T-cell (primary cell): ENCODE measurements at regions not wholly inside any gene's neighbourhood (a gene's known extent, or its start where the extent isn't known, plus 50 kb on each side); places are given as distances from the start of the nearest gene placed in this dataset.

Experiments used
- ATAC-seq, 4 experiments: fragments of 200-7000 bp in 3 of 4; fragments of 150-1000 bp in 1 of 4; cut with Tn5 transposase; replicated peaks in 1 of 4; 1 replicate in 3 of 4; 2 replicates in 1 of 4; pipeline ENCODE4 v1.10.0; 2021; ENCODE audit warnings: moderate library complexity in 3 of 4, mild to moderate bottlenecking in 2 of 4, moderate number of reproducible peaks in 1 of 4
- CTCF ChIA-PET, 2 donors: fragments of 300-600 bp; sonication (Branson Sonifier 250); formaldehyde crosslinking; loops; one replicate each; lab custom pipeline; 2022; ENCODE audit warnings: antibody characterized with exemption in 2 of 2; lab: Charles Lee
- POLR2A ChIA-PET, 2 donors: fragments of 300-600 bp; sonication (Branson Sonifier 250); formaldehyde crosslinking; loops; one replicate each; lab custom pipeline; 2022; ENCODE audit warnings: antibody characterized with exemption in 2 of 2; lab: Charles Lee
- DNase-seq, 35 experiments: peaks; one replicate each; pipeline versions ENCODE4 v3.0.0 to v3.0.0-alpha.2; 2013 to 2023
- H3K27ac ChIP-seq: one replicate; pipeline ENCODE4 v1.5.1; 2013; ENCODE audit warnings: low read length
- H3K27me3 ChIP-seq, 2 experiments: replicated peaks in 1 of 2; 1 replicate in 1 of 2; 2 replicates in 1 of 2; pipeline versions ENCODE4 v1.6.1 to v1.7.0; 2013; ENCODE audit warnings: low read length in 1 of 2, mixed read lengths in 1 of 2; ENCODE audit not compliant: control insufficient read depth in 2 of 2, insufficient read depth in 2 of 2; ENCODE audit errors: extremely low read depth in 1 of 2
- H3K36me3 ChIP-seq, 2 donors: 1 replicate in 1 of 2; 2 replicates in 1 of 2; pipeline versions ENCODE4 v1.6.1 to v1.7.0; 2013; ENCODE audit warnings: low read length in 1 of 2; ENCODE audit not compliant: control insufficient read depth in 2 of 2, insufficient read depth in 1 of 2; ENCODE audit errors: extremely low read depth in 1 of 2
- H3K4me1 ChIP-seq, 2 experiments: 1 replicate in 1 of 2; 2 replicates in 1 of 2; pipeline versions ENCODE4 v1.6.1 to v1.7.0; 2013; ENCODE audit warnings: low read length in 2 of 2, mixed read lengths in 1 of 2; ENCODE audit not compliant: insufficient read depth in 2 of 2, control insufficient read depth in 1 of 2; ENCODE audit errors: extremely low read depth in 1 of 2
- H3K4me3 ChIP-seq, 2 donors: 1 replicate in 1 of 2; 2 replicates in 1 of 2; pipeline versions ENCODE4 v1.5.1 to v1.7.0; 2013; ENCODE audit warnings: mild to moderate bottlenecking in 2 of 2, low read length in 1 of 2, moderate library complexity in 1 of 2; ENCODE audit not compliant: control insufficient read depth in 1 of 2; ENCODE audit errors: extremely low read depth in 1 of 2
- H3K9me3 ChIP-seq: 2 replicates; pipeline ENCODE4 v1.7.0; 2013
- H3K27ac Mint-ChIP-seq, 2 donors: one replicate each; pipeline ENCODE4 v1.8.0; 2020 to 2021; ENCODE audit warnings: mild to moderate bottlenecking in 2 of 2, mixed read lengths in 2 of 2
- H3K27me3 Mint-ChIP-seq, 2 donors: one replicate each; pipeline ENCODE4 v1.8.0; 2021 to 2022; ENCODE audit warnings: mixed read lengths in 2 of 2
- H3K36me3 Mint-ChIP-seq: one replicate; pipeline ENCODE4 v1.8.0; 2021; ENCODE audit warnings: mixed read lengths
- H3K4me1 Mint-ChIP-seq, 3 donors: one replicate each; pipeline ENCODE4 v1.8.0; 2020 to 2022; ENCODE audit warnings: mixed read lengths in 3 of 3, mild to moderate bottlenecking in 1 of 3
- H3K4me3 Mint-ChIP-seq, 3 donors: one replicate each; pipeline ENCODE4 v1.8.0; 2020 to 2022; ENCODE audit warnings: mild to moderate bottlenecking in 3 of 3, mixed read lengths in 3 of 3, moderate library complexity in 3 of 3
- H3K9me3 Mint-ChIP-seq, 3 donors: one replicate each; pipeline ENCODE4 v1.8.0; 2020 to 2022; ENCODE audit warnings: mixed read lengths in 3 of 3
- WGBS: methylation state at CpG from one replicate; pipeline ENCODE4 v1.1.5; 2013; ENCODE audit warnings: missing lambda C conversion rate; ENCODE audit not compliant: insufficient coverage; 5-methylcytosine and 5-hydroxymethylcytosine counted together

DNA sequence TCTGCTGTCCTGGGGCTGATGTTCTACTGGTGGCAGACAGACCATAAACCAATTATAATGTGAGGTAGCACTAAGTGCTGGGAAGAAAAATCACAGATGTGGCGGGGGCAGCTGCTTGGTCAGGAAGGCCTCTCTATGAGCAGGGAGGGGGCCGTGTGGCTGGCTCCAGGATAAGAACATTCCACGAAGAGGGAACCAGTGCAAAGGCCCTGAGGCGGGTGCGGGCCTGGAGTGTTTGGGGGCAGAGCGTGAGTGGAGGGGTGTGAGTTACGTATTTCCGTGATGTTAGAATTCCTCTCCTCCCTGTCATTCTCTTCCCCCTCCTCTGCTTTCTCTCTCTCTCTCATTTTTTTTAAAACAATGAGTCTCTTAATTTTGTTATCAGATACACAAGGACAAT is 67.2 kb downstream of the CEBPB start:
- Histone ChIP-seq H3K4me3 (no peak overlapping the region), H3K36me3 (no peaks in the 10 kb centered on the region), H3K4me1 (no peaks in the 10 kb centered on the region), H3K27ac (no peak overlapping the region), H3K27me3 (no peaks in the 10 kb centered on the region), H3K9me3 (no peaks in the 10 kb centered on the region)
- ChIA-PET POLR2A (no interaction called here), CTCF (no interaction called here)
- 100% methylated on average over 1 of the region's 8 CpGs for WGBS
- DNase-seq (no peak), ATAC-seq (no peak)
- Mint-ChIP-seq H3K36me3 (no peaks in the 10 kb centered on the region), H3K9me3 (no peaks in the 10 kb centered on the region), H3K27ac (no peak overlapping the region), H3K27me3 (no peaks in the 10 kb centered on the region), H3K4me1 (peaks cover 0 to 9% (median 0%) of the 10 kb centered on the region in 3 donors), H3K4me3 (no peak overlapping the region)

DNA sequence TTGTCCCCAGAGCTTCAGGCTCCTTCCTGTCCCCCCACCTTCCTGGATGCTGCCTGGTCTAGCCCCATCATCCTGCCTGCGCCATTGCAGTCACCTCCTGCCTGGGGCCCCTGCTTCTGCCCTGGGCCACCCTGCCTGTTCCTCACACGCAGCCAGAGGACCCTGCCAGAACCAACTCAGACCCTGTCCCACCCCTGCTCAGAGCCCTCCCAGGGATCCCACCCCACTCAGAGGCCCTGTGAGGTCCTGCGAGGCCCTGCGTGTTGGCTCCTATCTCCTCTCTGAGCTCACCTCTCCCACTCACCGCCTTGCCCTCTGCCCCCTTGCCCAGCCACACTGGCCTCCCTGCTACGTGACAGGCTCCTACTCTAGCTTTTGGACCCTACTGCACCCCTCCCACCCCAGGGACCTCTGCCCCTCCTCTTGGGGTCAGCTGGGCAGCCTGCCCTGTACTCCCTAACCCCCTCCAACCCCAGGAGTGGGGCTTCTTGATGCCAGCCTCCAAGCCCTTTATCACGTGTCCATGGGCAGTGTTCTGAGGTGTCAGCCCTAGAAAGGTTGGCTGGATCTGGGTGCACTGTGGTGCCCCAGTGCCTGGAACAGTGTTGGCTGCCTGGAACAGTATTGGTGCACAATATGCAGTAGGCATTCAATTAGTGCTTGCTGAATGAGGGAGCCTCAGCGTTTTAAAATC is 68.3 kb downstream of the CEBPB start:
- ATAC-seq: no peak
- ChIA-PET POLR2A (no interaction called here), CTCF (no interaction called here)
- H3K27me3 ChIP-seq: no peaks in the 10 kb centered on the region
- H3K27ac ChIP-seq: no peak overlapping the region
- Mint-ChIP-seq H3K4me3 (no peak overlapping the region), H3K27ac (no peak overlapping the region), H3K36me3 (no peaks in the 10 kb centered on the region), H3K27me3 (no peaks in the 10 kb centered on the region), H3K4me1 (peaks cover 0 to 9% (median 0%) of the 10 kb centered on the region in 3 donors), H3K9me3 (no peaks in the 10 kb centered on the region)
- no peaks in the 10 kb centered on the region for H3K4me1 ChIP-seq
- H3K36me3 ChIP-seq: no peaks in the 10 kb centered on the region
- no peak for DNase-seq
- 89% methylated on average over 8 of the region's 8 CpGs for WGBS
- H3K9me3 ChIP-seq: no peaks in the 10 kb centered on the region
- no peak overlapping the region for H3K4me3 ChIP-seq

DNA sequence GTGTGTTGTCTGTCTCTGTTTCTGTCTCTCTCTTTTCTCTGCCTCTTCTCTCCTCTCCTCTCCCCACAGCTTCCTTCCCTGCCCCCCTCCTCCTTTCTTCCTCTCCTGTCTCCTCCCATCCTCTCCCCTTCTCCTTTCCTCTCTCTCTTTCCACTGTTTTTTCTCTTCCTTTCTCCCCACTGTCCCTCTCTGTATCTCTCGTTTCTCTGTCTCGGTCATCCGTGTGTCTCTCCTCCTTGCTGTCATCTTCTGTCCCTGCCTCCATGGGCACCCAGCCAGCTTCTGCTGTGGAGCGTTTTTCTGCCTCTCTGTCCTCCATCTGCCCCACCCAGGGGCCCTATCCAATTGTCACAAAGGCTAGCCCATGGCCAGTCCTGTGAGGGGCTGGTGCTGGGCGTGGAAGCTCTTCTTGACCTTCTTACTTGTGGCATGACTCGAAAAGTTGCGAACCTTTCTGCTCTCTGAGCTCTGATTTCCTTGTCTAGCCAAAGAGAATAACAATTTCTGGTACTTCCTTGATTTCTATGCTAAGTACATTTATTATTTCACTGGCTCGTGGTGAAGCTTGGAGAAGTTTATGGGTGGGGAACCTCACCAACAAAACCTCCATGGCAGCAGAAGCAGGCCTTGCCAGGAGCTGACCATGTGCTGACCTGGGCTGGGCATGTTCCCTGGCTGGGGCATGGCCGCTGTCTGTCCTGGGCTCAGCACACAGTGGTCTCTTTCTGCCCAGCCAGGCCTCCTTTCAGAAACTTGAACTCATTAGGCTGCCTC is 69.3 kb downstream of the CEBPB start:
- no peak overlapping the region for H3K4me3 Mint-ChIP-seq
- H3K27ac Mint-ChIP-seq: no peak overlapping the region
- 76% methylated on average over 5 of the region's 9 CpGs for WGBS
- ChIA-PET CTCF (no interaction called here), POLR2A (no interaction called here)
- no peaks in the 10 kb centered on the region for H3K9me3 Mint-ChIP-seq
- Histone ChIP-seq H3K27ac (no peak overlapping the region), H3K27me3 (peaks cover 0 to 3% of the 10 kb centered on the region in 2 experiments), H3K36me3 (no peaks in the 10 kb centered on the region), H3K4me3 (no peak overlapping the region), H3K4me1 (no peaks in the 10 kb centered on the region), H3K9me3 (no peaks in the 10 kb centered on the region)
- ATAC-seq (no peak), DNase-seq (peak in 1 of 35 experiments; percentile 27)
- H3K27me3 Mint-ChIP-seq: no peaks in the 10 kb centered on the region
- H3K36me3 Mint-ChIP-seq: no peaks in the 10 kb centered on the region
- H3K4me1 Mint-ChIP-seq: peaks cover 0 to 9% (median 0%) of the 10 kb centered on the region in 3 donors

DNA sequence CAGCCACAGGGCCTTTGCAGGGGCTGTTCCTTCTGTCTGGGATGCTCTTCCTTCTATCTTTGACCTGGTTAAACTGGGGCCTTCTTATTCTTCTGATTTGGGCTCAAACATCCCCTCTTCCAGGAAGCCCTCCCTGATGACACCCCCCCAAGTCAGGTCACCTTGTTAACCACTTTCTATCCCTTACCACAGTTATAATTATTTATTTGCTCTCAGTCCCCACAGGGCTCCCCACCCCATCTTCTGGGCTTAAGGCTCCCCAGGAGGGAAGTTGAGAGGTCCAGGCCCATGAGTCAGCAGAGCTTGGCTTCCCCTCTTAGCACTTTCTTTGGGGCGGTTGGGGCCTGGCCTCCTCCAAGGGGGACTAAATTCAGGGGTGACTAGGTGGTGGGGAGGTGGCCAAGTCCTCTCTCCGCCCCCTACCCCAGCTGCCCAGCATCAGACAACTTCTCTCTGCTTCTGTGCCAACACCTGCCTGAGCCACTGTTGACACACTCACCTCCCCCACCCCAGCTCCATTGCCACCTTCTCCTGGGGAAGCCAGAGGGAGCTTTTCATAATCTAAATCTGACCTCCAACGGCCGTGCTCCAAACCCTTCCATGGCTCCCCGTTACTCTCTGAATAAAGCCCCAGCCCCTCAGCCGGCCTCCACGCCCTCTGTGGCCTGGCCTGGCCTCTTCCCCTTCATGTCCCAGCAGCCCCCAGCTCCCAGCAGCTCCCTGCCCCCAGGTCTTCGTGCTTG is 70.0 kb downstream of the CEBPB start:
- Histone ChIP-seq H3K4me3 (no peak overlapping the region), H3K27me3 (peaks cover 0 to 3% of the 10 kb centered on the region in 2 experiments), H3K27ac (no peak overlapping the region), H3K4me1 (peaks cover 0 to 4% of the 10 kb centered on the region in 2 experiments), H3K9me3 (no peaks in the 10 kb centered on the region), H3K36me3 (no peaks in the 10 kb centered on the region)
- Mint-ChIP-seq H3K27ac (no peak overlapping the region), H3K4me1 (peaks cover 0 to 9% (median 0%) of the 10 kb centered on the region in 3 donors), H3K36me3 (no peaks in the 10 kb centered on the region), H3K4me3 (no peak overlapping the region), H3K27me3 (no peaks in the 10 kb centered on the region), H3K9me3 (no peaks in the 10 kb centered on the region)
- POLR2A ChIA-PET: no interaction called here
- CTCF ChIA-PET: no interaction called here
- WGBS: 81% methylated on average over 6 of the region's 8 CpGs
- ATAC-seq: no peak
- peak in 1 of 35 experiments; percentile 20 for DNase-seq

DNA sequence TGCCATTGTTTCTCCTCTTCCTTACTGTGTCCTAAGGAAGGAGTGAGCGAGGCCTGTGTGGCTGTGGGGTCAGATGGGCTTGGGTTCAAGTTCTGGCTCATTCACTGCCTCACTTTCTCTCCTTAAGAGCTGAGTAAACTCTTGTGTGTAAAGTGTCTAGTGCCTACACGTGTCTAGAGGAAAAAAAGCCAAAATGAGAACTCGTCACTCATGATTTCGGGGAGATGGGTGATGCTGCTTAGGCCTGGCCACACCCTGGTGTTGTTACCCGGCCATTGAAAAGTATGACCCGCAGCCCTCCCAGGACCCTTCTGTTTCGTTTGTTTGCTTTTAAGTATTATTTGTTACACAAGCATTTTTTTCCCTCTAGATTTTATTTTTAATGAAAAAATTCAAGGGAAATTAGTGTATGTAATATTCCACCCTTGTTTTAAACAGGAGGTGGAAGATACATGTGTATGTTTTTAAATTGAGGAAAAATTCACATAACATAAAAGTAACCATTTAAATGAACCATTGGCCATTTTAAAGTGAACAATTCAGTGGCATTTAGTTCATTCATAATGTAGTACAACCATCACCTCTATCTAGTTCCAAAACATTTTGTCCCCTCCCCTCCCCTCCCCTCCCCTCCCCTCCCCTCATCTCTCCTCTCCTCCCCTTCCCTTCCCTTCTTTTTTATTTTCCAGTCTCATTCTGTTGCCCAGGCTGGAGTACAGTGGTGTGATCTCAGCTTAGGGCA is 71.0 kb downstream of the CEBPB start:
- Mint-ChIP-seq H3K9me3 (no peaks in the 10 kb centered on the region), H3K4me1 (peaks cover 0 to 9% (median 0%) of the 10 kb centered on the region in 3 donors), H3K36me3 (no peaks in the 10 kb centered on the region), H3K27ac (no peak overlapping the region), H3K4me3 (no peak overlapping the region), H3K27me3 (no peaks in the 10 kb centered on the region)
- 80% methylated on average over 1 of the region's 7 CpGs for WGBS
- ATAC-seq (no peak), DNase-seq (no peak)
- Histone ChIP-seq H3K27me3 (peaks cover 0 to 3% of the 10 kb centered on the region in 2 experiments), H3K9me3 (no peaks in the 10 kb centered on the region), H3K4me1 (peaks cover 0 to 5% of the 10 kb centered on the region in 2 experiments), H3K36me3 (no peaks in the 10 kb centered on the region), H3K4me3 (no peak overlapping the region), H3K27ac (no peak overlapping the region)
- CTCF ChIA-PET: no interaction called here
- POLR2A ChIA-PET: no interaction called here

DNA sequence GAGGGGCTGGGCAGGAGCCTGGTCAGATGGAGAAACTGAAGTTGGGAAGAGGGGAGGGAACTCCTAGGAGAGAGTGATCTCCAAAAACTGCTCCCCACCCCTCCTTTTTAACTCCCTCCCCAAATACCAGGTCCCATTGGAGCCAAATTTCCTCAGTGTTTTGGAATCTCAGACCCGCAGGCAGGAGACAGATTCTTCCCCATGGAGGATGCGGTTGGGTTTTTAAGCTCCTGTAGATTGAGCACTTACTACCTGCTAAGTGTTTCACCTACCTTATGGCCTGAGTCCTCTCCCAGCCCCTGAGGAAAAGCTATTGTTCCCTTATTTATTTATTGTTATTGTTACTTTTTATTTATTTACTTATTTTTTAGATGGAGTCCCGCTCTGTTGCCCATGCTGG is 73.2 kb downstream of the CEBPB start:
- DNase-seq (no peak), ATAC-seq (no peak)
- Mint-ChIP-seq H3K36me3 (no peaks in the 10 kb centered on the region), H3K9me3 (no peaks in the 10 kb centered on the region), H3K27me3 (no peaks in the 10 kb centered on the region), H3K27ac (no peak overlapping the region), H3K4me3 (no peak overlapping the region), H3K4me1 (peaks cover 0 to 9% (median 0%) of the 10 kb centered on the region in 3 donors)
- Histone ChIP-seq H3K4me1 (peaks cover 0 to 5% of the 10 kb centered on the region in 2 experiments), H3K27ac (no peak overlapping the region), H3K9me3 (no peaks in the 10 kb centered on the region), H3K27me3 (peaks cover 0 to 3% of the 10 kb centered on the region in 2 experiments), H3K4me3 (no peak overlapping the region), H3K36me3 (no peaks in the 10 kb centered on the region)
- ChIA-PET POLR2A (no interaction called here), CTCF (no interaction called here)
- 100% methylated on average over 1 of the region's 3 CpGs for WGBS
